Endothelial cell of umbilical vein (primary cell): ENCODE measurements at regions not wholly inside any gene's neighbourhood (a gene's known extent, or its start where the extent isn't known, plus 50 kb on each side); places are given as distances from the start of the nearest gene placed in this dataset.

Experiments
- CTCF ChIP-seq, 2 donors: IDR thresholded peaks; 1 replicate in 1 of 2; 2 replicates in 1 of 2; pipeline ENCODE4 v1.5.1; 2011; ENCODE audit warnings: low read length in 2 of 2, mild to moderate bottlenecking in 2 of 2, moderate library complexity in 2 of 2, control low read depth in 1 of 2, inconsistent platforms in 1 of 2, low read depth in 1 of 2; ENCODE audit not compliant: insufficient read depth in 1 of 2; ENCODE audit errors: extremely low read depth in 1 of 2
- EZH2 ChIP-seq: IDR thresholded peaks from 2 replicates; pipeline ENCODE4 v1.6.1; 2012; ENCODE audit warnings: borderline replicate concordance, low read depth, mild to moderate bottlenecking, moderate library complexity, low read length, inconsistent platforms; ENCODE audit not compliant: severe bottlenecking
- FOS ChIP-seq: IDR thresholded peaks from 2 replicates; pipeline ENCODE4 v1.6.1; 2011; ENCODE audit warnings: mild to moderate bottlenecking, low read length, moderate library complexity, borderline replicate concordance; ENCODE audit not compliant: insufficient read depth
- JUN ChIP-seq: IDR thresholded peaks from 2 replicates; pipeline ENCODE4 v1.6.1; 2011; ENCODE audit warnings: borderline replicate concordance, low read depth; ENCODE audit not compliant: insufficient read length, insufficient read depth
- POLR2A ChIP-seq: IDR thresholded peaks from 2 replicates; pipeline ENCODE4 v1.6.1; 2012; ENCODE audit warnings: low read depth, mild to moderate bottlenecking, control low read depth, low read length

- TF ChIP-seq CTCF (IDR thresholded peaks at IDR 0.05; ENCODE audit: extremely low read depth in 1 of 2, insufficient read depth in 1 of 2, low read depth in 1 of 2, low read length in 2 of 2) (no peak), JUN (no peak), EZH2 (no peak), FOS (no peak), POLR2A (no peak)
Measured at GRCh38 chr2:61588566-61588965, 50.4 kb upstream of the XPO1 start.
